HepG2 (cell line): ENCODE measurements at regions not wholly inside any gene's neighbourhood (a gene's known extent, or its start where the extent isn't known, plus 50 kb on each side); places are given as distances from the start of the nearest gene placed in this dataset.

ENCODE experiments used
- ATAC-seq: fragments of 200-7000 bp; cut with Tn5 transposase; 3 replicates; pipeline ENCODE4 v1.9.1; 2020; ENCODE audit warnings: mild to moderate bottlenecking, moderate library complexity
- BruUV-seq: library from RNA; stranded (reverse); fragments of 400-500 nt; replicated peaks from 2 replicates; lab custom pipeline; 2021; lab: Mats Ljungman, UMichigan
- CTCF ChIA-PET: fragments of 300-600 bp; formaldehyde crosslinking; extraction: SDS; loops from one replicate; lab custom pipeline; 2021; ENCODE audit warnings: low total read pairs, inconsistent platforms, low intra/inter-chr PET ratio; lab: Yijun Ruan, JAX
- POLR2A ChIA-PET: fragments of 350-600 bp; sonication (Branson Sonifier 250); formaldehyde crosslinking; loops from one replicate; lab custom pipeline; 2020; ENCODE audit warnings: antibody characterized with exemption, inconsistent platforms; lab: Yijun Ruan, JAX
- DNase-seq: peaks from one replicate; pipeline ENCODE4 v3.0.0-alpha.2; 2015; ENCODE audit warnings: low spot score
- FAIRE-seq: peaks from 3 replicates; lab custom pipeline; 2011; peaks lifted over from hg19 to GRCh38; lab: Jason Lieb, UNC
- H2AFZ ChIP-seq: one replicate; pipeline ENCODE4 v1.6.1; 2011; ENCODE audit warnings: low read length, inconsistent platforms
- H3K27ac ChIP-seq: fragments of 300-600 bp; 3 replicates; pipeline ENCODE4 v1.8.0; 2011; ENCODE audit warnings: mixed run types, mild to moderate bottlenecking, mixed read lengths, low read length, inconsistent platforms; ENCODE audit not compliant: insufficient read depth; ENCODE audit errors: extremely low read length
- H3K27me3 ChIP-seq, 2 experiments: fragments of 200-600 bp in 1 of 2; 2 replicates in 1 of 2; 3 replicates in 1 of 2; pipeline versions ENCODE4 v1.6.0 to v1.8.0; 2011; ENCODE audit warnings: low read length in 2 of 2, mild to moderate bottlenecking in 2 of 2, moderate library complexity in 2 of 2, inconsistent platforms in 1 of 2; ENCODE audit not compliant: insufficient read depth in 2 of 2, control insufficient read depth in 1 of 2
- H3K36me3 ChIP-seq, 2 experiments: fragments of 200-600 bp in 1 of 2; replicated peaks in 1 of 2; 2 replicates in 1 of 2; 3 replicates in 1 of 2; pipeline versions ENCODE4 v1.5.1 to v1.8.0; 2011; ENCODE audit warnings: low read length in 2 of 2, inconsistent platforms in 1 of 2; ENCODE audit not compliant: insufficient read depth in 2 of 2, control insufficient read depth in 1 of 2
- H3K4me1 ChIP-seq: 2 replicates; pipeline ENCODE4 v1.5.1; 2012; ENCODE audit warnings: low read length, inconsistent platforms; ENCODE audit not compliant: insufficient read depth
- H3K4me2 ChIP-seq: 2 replicates; pipeline ENCODE4 v1.6.0; 2011; ENCODE audit warnings: low read depth, low read length, inconsistent platforms
- H3K4me3 ChIP-seq, 3 experiments: fragments of 200-600 bp in 1 of 3; sonication (generic), shearing (Covaris generic) in 1 of 3; replicated peaks in 1 of 3; 2 replicates each; pipeline ENCODE4 v1.5.1; 2011 to 2016; ENCODE audit warnings: low read length in 3 of 3, inconsistent platforms in 2 of 3, low read depth in 2 of 3, mild to moderate bottlenecking in 2 of 3, control low read depth in 1 of 3, mixed read lengths in 1 of 3; ENCODE audit not compliant: insufficient read depth in 1 of 3
- H3K79me2 ChIP-seq: one replicate; pipeline ENCODE4 v1.6.1; 2011; ENCODE audit warnings: low read length, inconsistent platforms; ENCODE audit not compliant: insufficient read depth
- H3K9ac ChIP-seq: 2 replicates; pipeline ENCODE4 v1.6.0; 2011; ENCODE audit warnings: mild to moderate bottlenecking, low read depth, low read length, inconsistent platforms; ENCODE audit not compliant: insufficient read depth
- H3K9me3 ChIP-seq: 2 replicates; pipeline ENCODE4 v1.5.1; 2012; ENCODE audit warnings: mild to moderate bottlenecking, low read length
- H4K20me1 ChIP-seq: 2 replicates; pipeline ENCODE4 v1.6.0; 2011; ENCODE audit warnings: inconsistent platforms, mild to moderate bottlenecking, low read length, moderate library complexity; ENCODE audit not compliant: insufficient read depth
- BCL6 ChIP-seq: IDR thresholded peaks from 2 replicates; pipeline ENCODE4 v1.6.1; 2016; ENCODE audit warnings: missing genetic modification reagents, missing compliant biosample characterization
- FOXA1 ChIP-seq, 2 experiments: fragments of 450-650 bp in 1 of 2; sonication (generic) in 1 of 2; formaldehyde crosslinking in 1 of 2; IDR thresholded peaks; 2 replicates each; pipeline versions ENCODE4 v1.4.0 to v1.6.1; 2016 to 2020; ENCODE audit warnings: missing genetic modification reagents in 1 of 2
- HIVEP1 ChIP-seq: sonication (generic); formaldehyde crosslinking; IDR thresholded peaks from 2 replicates; pipeline ENCODE4 v1.4.0; 2020; ENCODE audit warnings: mild to moderate bottlenecking, missing genetic modification reagents
- HNRNPL ChIP-seq: fragments of 200-400 bp; formaldehyde crosslinking; IDR thresholded peaks from 2 replicates; pipeline ENCODE4 v1.6.1; 2017; ENCODE audit warnings: mild to moderate bottlenecking, low read depth, low read length
- MAFG ChIP-seq: sonication (generic); formaldehyde crosslinking; IDR thresholded peaks from 2 replicates; pipeline ENCODE4 v1.5.1; 2020; ENCODE audit warnings: mild to moderate bottlenecking, missing genetic modification reagents
- MEF2D ChIP-seq: sonication (generic); formaldehyde crosslinking; IDR thresholded peaks from 2 replicates; pipeline ENCODE4 v1.5.1; 2020; ENCODE audit warnings: mild to moderate bottlenecking, missing genetic modification reagents
- NBN ChIP-seq: fragments of 450-650 bp; conservative IDR thresholded peaks from 2 replicates; pipeline ENCODE4 v1.6.1; 2017
- NFKBIZ ChIP-seq: IDR thresholded peaks from 2 replicates; pipeline ENCODE4 v1.6.1; 2018; ENCODE audit warnings: missing genetic modification reagents, missing compliant biosample characterization
- ZNF44 ChIP-seq: sonication (generic); formaldehyde crosslinking; IDR thresholded peaks from 2 replicates; pipeline ENCODE4 v1.5.1; 2020; ENCODE audit warnings: mild to moderate bottlenecking, missing genetic modification reagents
- ZNF549 ChIP-seq: sonication (generic); formaldehyde crosslinking; IDR thresholded peaks from 2 replicates; pipeline ENCODE4 v1.5.0; 2020; ENCODE audit warnings: missing genetic modification reagents
- WGBS: methylation state at CpG from one replicate; pipeline ENCODE4 v1.1.6; 2017; ENCODE audit warnings: low lambda C conversion rate; 5-methylcytosine and 5-hydroxymethylcytosine counted together
- in situ Hi-C: cut with HindIII; loops from 2 replicates; pipeline ENCODE4 v1.10.0; 2017; ENCODE audit warnings: low pct_unique_long_range_greater_than_20kb; ENCODE audit not compliant: extremely low pct_ligation_motif_present
- intact Hi-C: fragments of 100-400 bp; cut with micrococcal nuclease; formaldehyde crosslinking; loops from one replicate; pipeline ENCODE4 v1.10.0; 2022; ENCODE audit not compliant: unreplicated experiment
- TF ChIP-seq, protein P1 (sequence below), 2 experiments: fragments of 450-650 bp in 1 of 2; sonication (generic) in 1 of 2; formaldehyde crosslinking; IDR thresholded peaks; 2 replicates each; pipeline versions ENCODE4 v1.5.0 to v1.8.0; 2020 to 2022; ENCODE audit warnings: mild to moderate bottlenecking in 1 of 2, missing genetic modification reagents in 1 of 2
- TF ChIP-seq, protein P2 (sequence below): sonication (generic); formaldehyde crosslinking; IDR thresholded peaks from 2 replicates; pipeline ENCODE4 v1.5.1; 2020; ENCODE audit warnings: missing genetic modification reagents, mild to moderate bottlenecking, borderline replicate concordance

DNA sequence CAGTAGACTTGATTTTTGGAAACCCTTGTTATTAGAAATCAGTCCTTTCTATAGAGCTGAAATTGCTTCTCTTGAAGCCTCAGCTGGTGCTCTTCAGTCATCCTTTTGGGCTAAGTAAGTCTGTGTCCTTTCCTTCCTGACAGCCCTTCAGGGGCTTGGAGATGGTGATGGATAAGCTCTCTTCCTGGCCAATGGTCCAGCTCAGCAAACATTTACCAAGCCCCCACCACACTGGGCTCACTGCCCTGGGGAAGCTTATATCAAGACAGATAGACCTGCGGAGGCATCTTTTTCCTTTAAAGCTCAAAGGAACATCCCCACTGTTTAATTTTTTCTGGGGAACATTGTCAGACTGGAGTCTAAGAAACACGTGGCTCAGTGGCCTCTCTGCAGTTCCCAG lies 139.6 kb downstream of the HAPSTR1 start:
- no peak for ATAC-seq
- H3K4me1 ChIP-seq = no peaks in the 10 kb centered on the region
- POLR2A ChIA-PET = no interaction called here
- TF ChIP-seq, protein P1, sequence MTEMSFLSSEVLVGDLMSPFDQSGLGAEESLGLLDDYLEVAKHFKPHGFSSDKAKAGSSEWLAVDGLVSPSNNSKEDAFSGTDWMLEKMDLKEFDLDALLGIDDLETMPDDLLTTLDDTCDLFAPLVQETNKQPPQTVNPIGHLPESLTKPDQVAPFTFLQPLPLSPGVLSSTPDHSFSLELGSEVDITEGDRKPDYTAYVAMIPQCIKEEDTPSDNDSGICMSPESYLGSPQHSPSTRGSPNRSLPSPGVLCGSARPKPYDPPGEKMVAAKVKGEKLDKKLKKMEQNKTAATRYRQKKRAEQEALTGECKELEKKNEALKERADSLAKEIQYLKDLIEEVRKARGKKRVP (CRISPR knock-in tag; IDR thresholded peaks at IDR 0.05) = no peak
- TF ChIP-seq ZNF549 (CRISPR knock-in tag) = no peak
- TF ChIP-seq BCL6 = no peak
- no peak for TF ChIP-seq NFKBIZ
- TF ChIP-seq HNRNPL = no peak
- TF ChIP-seq, all 625 proteins: peak for 0
- H3K9me3 ChIP-seq = no peaks in the 10 kb centered on the region
- CTCF ChIA-PET = no interaction called here
- H4K20me1 ChIP-seq = no peaks in the 10 kb centered on the region
- no TSS peak for BruUV-seq
- 18% methylated on average over 2 of the region's 2 CpGs for WGBS
- DNase-seq (no peak), FAIRE-seq (no peak)
- H3K27ac ChIP-seq = no peak overlapping the region
- no peak overlapping the region for H3K9ac ChIP-seq
- in situ Hi-C loops (no loop called here), intact Hi-C loops (no loop called here)
- no peak overlapping the region for H3K4me2 ChIP-seq
- peaks cover 0 to 34% of the 10 kb centered on the region in 2 experiments; a peak in 2 of 5 replicates for H3K27me3 ChIP-seq
- H2AFZ ChIP-seq = no peak overlapping the region
- no peaks in the 10 kb centered on the region for H3K79me2 ChIP-seq
- no peak overlapping the region for H3K4me3 ChIP-seq
- no peaks in the 10 kb centered on the region for H3K36me3 ChIP-seq

DNA sequence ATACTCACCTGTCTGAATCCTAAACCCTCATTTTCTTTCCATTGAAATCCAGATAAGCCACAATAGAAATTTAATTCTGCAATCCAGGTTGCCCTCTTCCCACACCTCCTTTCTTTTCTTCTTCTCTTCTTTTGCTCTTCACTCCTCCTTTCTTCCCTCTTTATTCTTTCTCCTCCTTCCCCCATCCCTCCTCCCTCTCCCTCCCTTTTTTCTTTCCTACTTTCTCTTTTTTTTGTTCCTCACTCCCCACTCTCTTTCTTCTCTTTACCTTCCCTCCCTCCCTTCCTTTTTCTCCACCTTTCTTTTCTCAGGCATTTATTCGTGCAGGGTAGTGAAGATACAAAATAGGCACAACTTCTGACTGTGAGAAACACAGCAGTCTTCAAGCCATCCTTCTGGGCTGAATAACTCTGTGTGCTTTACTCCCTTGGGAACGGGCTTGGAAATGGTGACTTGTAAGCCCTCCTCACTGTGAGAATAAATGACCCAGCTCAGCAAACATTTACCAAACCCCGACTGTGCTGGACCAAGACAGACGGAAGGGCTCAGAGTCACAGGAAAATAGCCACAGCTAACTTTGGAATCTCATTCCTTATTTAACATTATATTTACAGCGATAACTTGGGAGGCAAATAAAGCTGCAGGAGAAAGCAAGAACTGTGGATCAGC lies 140.8 kb downstream of the HAPSTR1 start:
- in situ Hi-C loops = no loop called here
- no peaks in the 10 kb centered on the region for H3K79me2 ChIP-seq
- no peak for ATAC-seq
- ChIA-PET POLR2A (no interaction called here), CTCF (no interaction called here)
- no peak overlapping the region for H3K27ac ChIP-seq
- BruUV-seq = no TSS peak
- no peak for DNase-seq
- intact Hi-C loops = no loop called here
- no peak for FAIRE-seq
- H4K20me1 ChIP-seq = no peaks in the 10 kb centered on the region
- no peaks in the 10 kb centered on the region for H3K36me3 ChIP-seq
- H3K4me2 ChIP-seq = no peak overlapping the region
- H3K9me3 ChIP-seq = no peaks in the 10 kb centered on the region
- no peaks in the 10 kb centered on the region for H3K4me1 ChIP-seq
- WGBS = 5% methylated on average over 5 of the region's 5 CpGs
- H3K9ac ChIP-seq = no peak overlapping the region
- peaks cover 0 to 34% of the 10 kb centered on the region in 2 experiments; a peak in 2 of 5 replicates for H3K27me3 ChIP-seq
- no peak overlapping the region for H2AFZ ChIP-seq
- H3K4me3 ChIP-seq = no peak overlapping the region
- no peak for TF ChIP-seq ZNF44 (CRISPR knock-in tag)
- TF ChIP-seq HIVEP1 (CRISPR knock-in tag) = no peak
- TF ChIP-seq FOXA1 (IDR thresholded peaks at IDR 0.05) = peak; percentile 42; the same call in 1 of the 2 replicates
- no peak for TF ChIP-seq FOXA1 (CRISPR knock-in tag; IDR thresholded peaks at IDR 0.05)
- TF ChIP-seq MAFG = no peak
- peak; percentile 87 for TF ChIP-seq NBN
- TF ChIP-seq, protein P2, sequence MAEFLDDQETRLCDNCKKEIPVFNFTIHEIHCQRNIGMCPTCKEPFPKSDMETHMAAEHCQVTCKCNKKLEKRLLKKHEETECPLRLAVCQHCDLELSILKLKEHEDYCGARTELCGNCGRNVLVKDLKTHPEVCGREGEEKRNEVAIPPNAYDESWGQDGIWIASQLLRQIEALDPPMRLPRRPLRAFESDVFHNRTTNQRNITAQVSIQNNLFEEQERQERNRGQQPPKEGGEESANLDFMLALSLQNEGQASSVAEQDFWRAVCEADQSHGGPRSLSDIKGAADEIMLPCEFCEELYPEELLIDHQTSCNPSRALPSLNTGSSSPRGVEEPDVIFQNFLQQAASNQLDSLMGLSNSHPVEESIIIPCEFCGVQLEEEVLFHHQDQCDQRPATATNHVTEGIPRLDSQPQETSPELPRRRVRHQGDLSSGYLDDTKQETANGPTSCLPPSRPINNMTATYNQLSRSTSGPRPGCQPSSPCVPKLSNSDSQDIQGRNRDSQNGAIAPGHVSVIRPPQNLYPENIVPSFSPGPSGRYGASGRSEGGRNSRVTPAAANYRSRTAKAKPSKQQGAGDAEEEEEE (CRISPR knock-in tag) = no peak
- TF ChIP-seq MEF2D = no peak
